G401.6 (cell line): ENCODE measurements at regions not wholly inside any gene's neighbourhood (a gene's known extent, or its start where the extent isn't known, plus 50 kb on each side); places are given as distances from the start of the nearest gene placed in this dataset.
"Not testable (repeated sequence)": the region's sequence is repeated elsewhere in the genome, so short reads cannot be mapped to it uniquely, and the experiment has no call there.

Experiments
- FAIRE-seq: peaks from 2 replicates; lab custom pipeline; 2012; peaks lifted over from hg19 to GRCh38; lab: Jason Lieb, UNC

GRCh38 chrX:53883196-53883595 lies 161.1 kb downstream of the PHF8 start:
- no peak for FAIRE-seq

DNA sequence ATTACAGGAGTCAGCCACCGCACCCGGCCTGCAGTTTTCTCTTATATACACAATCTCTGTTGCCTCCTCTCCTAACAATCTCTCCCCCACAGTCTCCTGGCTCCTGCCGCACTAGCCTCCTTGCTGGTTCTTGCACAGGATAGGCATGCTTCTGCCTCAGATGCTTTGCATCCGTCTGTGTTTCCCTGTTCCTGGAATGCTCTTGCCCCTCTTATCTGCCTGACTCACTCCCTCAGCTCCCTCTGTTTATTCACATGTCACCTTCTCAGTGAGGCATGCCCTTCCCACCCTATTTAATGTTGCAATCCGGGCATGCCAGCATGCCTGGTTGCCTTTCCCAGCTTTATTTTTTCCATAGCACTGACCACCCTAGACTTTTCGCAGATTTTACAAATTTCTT lies 161.9 kb downstream of the PHF8 start:
- FAIRE-seq: no peak

DNA sequence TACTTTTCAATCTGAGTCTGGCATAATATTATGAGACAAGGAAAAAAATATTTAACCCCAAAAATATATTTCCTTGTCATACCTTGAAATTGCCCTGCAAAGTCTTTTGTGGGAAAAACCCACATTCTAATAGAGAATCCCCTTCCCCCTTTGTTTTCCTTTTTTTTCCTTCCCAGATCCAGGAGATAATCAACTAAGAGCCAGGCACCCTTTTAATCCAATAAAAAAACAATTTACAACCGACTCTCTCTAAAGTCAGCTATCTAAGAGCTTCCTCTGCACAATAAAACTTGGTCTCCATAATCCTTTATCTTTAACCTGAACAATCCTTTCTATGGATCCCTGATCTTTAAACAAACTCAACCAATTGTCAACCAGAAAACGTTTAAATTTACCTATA lies 163.5 kb downstream of the PHF8 start:
- not testable (repeated sequence) for FAIRE-seq

DNA sequence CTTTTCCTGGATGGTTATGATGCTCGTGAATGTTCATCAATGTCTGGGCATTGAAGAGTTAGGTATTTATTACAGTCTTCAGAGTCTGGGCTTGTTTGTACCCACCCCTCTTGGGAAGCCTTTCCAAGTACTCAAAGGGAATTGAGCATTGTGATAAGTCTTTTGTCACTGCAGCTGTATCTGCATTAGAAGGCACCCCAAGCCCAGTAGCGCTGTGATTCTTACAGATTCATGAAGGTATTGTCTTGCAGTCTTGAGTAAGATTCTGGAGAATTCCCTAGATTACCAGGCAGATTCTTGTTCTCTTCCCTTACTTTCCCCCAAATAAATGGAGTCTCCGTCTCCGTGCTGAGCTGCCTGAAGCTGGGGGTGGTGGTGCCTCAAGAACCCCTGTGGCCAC lies 173.4 kb upstream of the HUWE1 start:
- no peak for FAIRE-seq

GRCh38 chrX:53831662-53832635 lies 145.4 kb upstream of the HUWE1 start:
- FAIRE-seq: peak; percentile 95

GRCh38 chrX:53824686-53825085 lies 138.2 kb upstream of the HUWE1 start:
- no peak for FAIRE-seq

GRCh38 chrX:53818115-53818514 lies 131.6 kb upstream of the HUWE1 start:
- FAIRE-seq: not testable (repeated sequence)

DNA sequence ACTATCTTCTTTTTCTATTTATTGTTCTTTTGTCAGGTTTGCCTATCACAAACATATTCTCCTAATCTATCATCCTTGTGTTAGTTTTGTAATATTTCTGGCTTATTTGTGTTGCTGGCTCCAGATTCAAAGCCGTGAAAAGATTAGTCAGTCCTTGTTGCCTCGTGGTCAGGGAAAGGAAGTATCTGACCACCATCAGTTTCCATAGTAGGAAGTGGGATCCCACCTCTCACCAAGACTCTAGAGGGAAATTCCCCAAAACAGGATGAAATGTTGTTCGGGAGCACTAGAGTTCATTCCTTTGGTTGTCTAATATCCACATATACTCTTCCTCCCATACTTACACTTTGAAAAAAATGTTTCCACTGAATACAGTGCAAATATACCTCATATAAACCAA lies 131.0 kb upstream of the HUWE1 start:
- no peak for FAIRE-seq

GRCh38 chrX:53813670-53814440 lies 127.3 kb upstream of the HUWE1 start:
- no peak for FAIRE-seq

- no peak for FAIRE-seq
Observed at GRCh38 chrX:53798281-53798680, 111.8 kb upstream of the HUWE1 start.

DNA sequence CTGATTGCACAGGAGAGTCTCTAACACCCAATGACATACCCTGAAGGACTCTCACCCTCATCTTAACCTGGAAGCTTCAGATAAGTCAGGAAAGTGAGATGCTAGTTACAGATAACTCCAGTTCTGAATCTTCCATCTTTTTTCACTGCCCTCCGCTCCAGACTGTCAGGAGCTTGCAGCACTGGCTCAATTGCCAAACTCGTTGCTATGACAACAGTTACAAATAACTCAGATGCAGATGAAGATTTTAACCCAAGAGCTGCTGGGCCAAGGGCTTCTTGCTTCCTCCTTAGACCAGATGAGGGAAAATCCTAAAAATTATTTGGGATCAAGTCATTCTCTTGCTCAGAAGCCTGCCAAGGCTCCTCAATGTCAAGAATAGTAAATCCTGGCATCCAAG lies 109.1 kb upstream of the HUWE1 start:
- no peak for FAIRE-seq

GRCh38 chrX:53794181-53794580 lies 107.7 kb upstream of the HUWE1 start:
- FAIRE-seq: no peak

- FAIRE-seq: no peak
Observed at GRCh38 chrX:53768865-53769264, 82.3 kb upstream of the HUWE1 start.

DNA sequence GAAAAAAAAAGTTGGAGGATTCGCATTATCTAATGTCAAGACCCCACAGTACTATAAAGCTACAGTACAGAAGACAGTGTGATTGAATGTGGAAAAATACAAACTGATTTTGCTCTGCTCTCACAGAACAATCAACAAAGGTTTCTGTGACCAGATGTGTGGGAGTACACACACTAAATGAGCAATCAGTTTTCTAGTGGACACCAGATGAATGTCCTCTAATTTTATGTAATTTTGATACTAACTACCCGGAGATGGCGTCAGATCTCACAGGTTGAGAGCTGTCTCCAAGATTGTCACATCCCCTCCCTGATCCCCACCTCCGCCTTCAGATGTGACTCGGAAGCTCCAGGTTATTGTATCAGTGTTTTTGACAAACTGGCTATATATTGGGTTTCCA lies 81.9 kb upstream of the HUWE1 start:
- no peak for FAIRE-seq

DNA sequence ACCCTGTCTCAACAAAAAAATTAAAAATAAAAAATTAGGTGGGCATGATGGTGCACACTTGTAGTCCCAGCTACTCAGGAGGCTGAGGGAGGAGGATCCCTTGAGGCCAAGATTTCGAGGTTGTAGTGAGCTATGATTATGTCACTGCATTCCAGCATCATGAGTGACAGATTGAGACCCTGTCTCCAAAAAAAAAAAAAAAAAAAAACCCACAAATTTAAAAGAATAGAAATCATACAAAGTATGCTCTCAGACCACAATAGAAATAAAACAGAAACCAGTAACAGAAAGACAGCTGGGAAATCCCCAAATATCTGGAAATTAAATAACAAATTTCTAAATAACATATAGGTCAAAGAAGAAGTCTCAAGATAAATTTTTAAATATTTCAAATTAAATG lies 81.0 kb upstream of the HUWE1 start:
- no peak for FAIRE-seq

DNA sequence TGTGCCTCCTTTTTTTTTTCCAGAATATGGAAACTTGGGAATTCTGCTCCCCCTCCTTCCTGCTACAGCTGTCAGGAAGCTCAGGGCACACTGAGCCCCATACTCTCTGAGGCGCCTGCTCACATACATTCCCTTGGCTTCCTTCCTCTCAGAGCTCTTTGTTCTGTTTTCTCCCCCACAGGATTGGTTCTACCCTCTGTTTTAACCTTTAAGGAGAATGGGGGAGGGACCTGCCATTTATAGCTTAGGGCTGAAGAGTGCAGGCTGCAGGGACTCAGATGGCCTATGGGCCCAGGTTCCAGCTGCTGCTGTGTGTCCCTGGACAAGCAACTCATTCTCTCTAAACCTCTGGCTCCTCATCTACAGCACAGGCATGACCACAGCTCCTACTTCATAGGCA lies 70.7 kb upstream of the HUWE1 start:
- not testable (repeated sequence) for FAIRE-seq

DNA sequence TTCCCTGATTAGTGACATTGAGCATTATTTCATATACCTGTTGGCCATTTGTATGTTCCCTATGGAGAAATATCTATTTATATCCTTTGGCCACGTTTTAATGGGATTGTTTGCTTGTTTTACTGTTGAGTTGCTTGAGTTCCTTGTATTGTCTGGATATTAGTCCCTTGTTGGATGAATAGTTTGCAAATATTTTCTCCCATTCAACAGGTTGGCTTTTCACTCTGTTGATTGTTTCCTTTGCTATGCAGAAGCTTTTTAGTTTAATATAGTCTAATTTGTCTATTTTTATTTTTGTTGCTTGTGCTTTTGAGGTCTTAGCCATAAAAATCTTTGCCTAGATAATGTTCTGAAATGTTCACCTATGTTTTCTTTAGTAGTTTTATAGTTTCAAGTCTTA lies 60.2 kb upstream of the HUWE1 start:
- FAIRE-seq: no peak

- no peak for FAIRE-seq
Observed at GRCh38 chrX:53743244-53743643, 56.7 kb upstream of the HUWE1 start.

GRCh38 chrX:53738370-53738906 lies 51.9 kb upstream of the HUWE1 start:
- no peak for FAIRE-seq
